Heart left ventricle (tissue), 13 donors: ENCODE measurements at regions not wholly inside any gene's neighbourhood (a gene's known extent, or its start where the extent isn't known, plus 50 kb on each side); places are given as distances from the start of the nearest gene placed in this dataset.

Experiments used
- CTCF ChIP-seq, 12 donors: fragments of 200-600 bp; sonication (generic) in 4 of 12; IDR thresholded peaks; one replicate each; pipeline versions ENCODE4 v1.5.0 to v1.8.0; 2018 to 2022; ENCODE audit warnings: antibody characterized with exemption in 12 of 12, mild to moderate bottlenecking in 5 of 12
- POLR2A ChIP-seq, 2 donors: fragments of 450-650 bp; IDR thresholded peaks; one replicate each; pipeline ENCODE4 v1.6.1; 2017; ENCODE audit warnings: antibody characterized with exemption in 2 of 2, mild to moderate bottlenecking in 2 of 2, moderate library complexity in 2 of 2
- donor health status: ischemic (EF 13 %, LVEDD 7.1; RV severe dilation, severe dysfunction).
- donor health status: DM: no; HTN: yes; CAD: no.
- donor health status: DM: no; HTN: no; CAD: no.
- donor health status: ischemic (EF 25% LVEDD 6.9; RV normal size, moderate dysfunction).
- donor health status: ischemic (EF 25% LVEDD 5.7; RV mildly dilated, moderate dysfunction).
- donor health status: ischemic (EF 35%, LVEDD 5.7; RV mildly dilated, moderate dysfunction).
- donor health status: nonischemic (EF 11% LVEDD 7.7; RV severe dilation, severe dysfunction).
- donor health status: DM: yes; HTN: yes; CAD: no.
- donor health status: PGD.
- donor health status: ischemic (EF 29% LVEDD 5.4; RV normal size, mild dysfunction).
- donor health status: nonischemic (EF 23%, LVEDD 6.1; RV moderate dilation, normal function).

GRCh38 chrX:39614680-39614998 lies 483.1 kb downstream of the BCOR start:
- TF ChIP-seq POLR2A (IDR thresholded peaks at IDR 0.05) (no peak), CTCF (IDR thresholded peaks at IDR 0.05) (no peak)
